ENCODE measurements at regions not wholly inside any gene's neighbourhood (a gene's known extent, or its start where the extent isn't known, plus 50 kb on each side); places are given as distances from the start of the nearest gene placed in this dataset.

DNA sequence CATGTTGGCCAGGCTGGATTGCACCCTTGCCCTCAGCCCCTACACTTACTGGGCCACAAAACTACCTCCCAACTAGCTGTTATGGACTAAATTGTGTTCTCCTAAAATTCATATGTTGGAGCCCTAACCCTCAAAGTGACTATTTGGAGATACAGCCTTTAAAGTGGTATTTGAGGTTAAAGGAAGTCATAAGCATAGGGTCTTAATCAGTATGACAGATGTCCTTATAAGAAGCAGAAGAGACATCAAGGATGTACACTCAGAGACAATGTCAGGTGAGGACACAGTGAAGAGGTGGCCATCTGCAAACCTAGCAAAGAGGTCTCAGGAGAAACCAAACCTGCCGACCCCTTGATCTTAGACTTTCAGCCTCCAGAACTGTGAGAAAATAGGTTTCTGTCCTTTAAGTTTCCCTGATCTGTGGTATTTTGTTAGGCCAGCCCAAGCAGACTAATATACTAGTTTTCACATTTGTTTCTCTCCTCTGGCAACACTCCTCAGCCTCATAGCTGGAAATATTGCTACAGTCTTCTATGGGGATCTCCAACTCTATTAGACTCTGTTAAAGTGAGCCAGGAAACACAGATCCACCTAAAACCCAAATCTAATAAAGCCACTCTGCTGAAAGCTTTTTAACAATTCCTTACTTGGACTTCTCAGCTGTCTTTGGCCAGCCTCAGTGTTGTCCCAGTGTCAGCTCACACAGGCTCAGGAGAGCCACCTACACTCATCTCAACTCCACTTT lies 256.5 kb downstream of the TBC1D4 start:
- TF ChIP-seq CTCF (IDR thresholded peaks at IDR 0.05): no peak
- Mint-ChIP-seq H3K27ac (no peak overlapping the region), H3K9me3 (no peaks in the 10 kb centered on the region), H3K27me3 (ENCODE audit: low read depth in 2 of 2) (peaks cover 0 to 2% of the 10 kb centered on the region in 2 donors), H3K4me1 (no peaks in the 10 kb centered on the region), H3K4me3 (no peak overlapping the region), H3K36me3 (no peaks in the 10 kb centered on the region)
- WGBS (ENCODE audit: insufficient coverage): 93% methylated on average over 1 of the region's 1 CpG
- ATAC-seq (no peak), DNase-seq (no peak)
- intact Hi-C loops (cut with micrococcal nuclease): no loop called here
- Histone ChIP-seq H3K36me3 (ENCODE audit: control insufficient read depth, insufficient read depth, low read length) (no peaks in the 10 kb centered on the region), H3K9me3 (ENCODE audit: control insufficient read depth, insufficient read depth, low read length) (no peaks in the 10 kb centered on the region), H3K27ac (ENCODE audit: low read length) (no peak overlapping the region), H3K4me1 (ENCODE audit: control insufficient read depth, insufficient read depth, low read length) (no peaks in the 10 kb centered on the region), H3K27me3 (ENCODE audit: control insufficient read depth, insufficient read depth, low read length) (no peaks in the 10 kb centered on the region), H3K4me3 (ENCODE audit: low read length) (no peak overlapping the region)

DNA sequence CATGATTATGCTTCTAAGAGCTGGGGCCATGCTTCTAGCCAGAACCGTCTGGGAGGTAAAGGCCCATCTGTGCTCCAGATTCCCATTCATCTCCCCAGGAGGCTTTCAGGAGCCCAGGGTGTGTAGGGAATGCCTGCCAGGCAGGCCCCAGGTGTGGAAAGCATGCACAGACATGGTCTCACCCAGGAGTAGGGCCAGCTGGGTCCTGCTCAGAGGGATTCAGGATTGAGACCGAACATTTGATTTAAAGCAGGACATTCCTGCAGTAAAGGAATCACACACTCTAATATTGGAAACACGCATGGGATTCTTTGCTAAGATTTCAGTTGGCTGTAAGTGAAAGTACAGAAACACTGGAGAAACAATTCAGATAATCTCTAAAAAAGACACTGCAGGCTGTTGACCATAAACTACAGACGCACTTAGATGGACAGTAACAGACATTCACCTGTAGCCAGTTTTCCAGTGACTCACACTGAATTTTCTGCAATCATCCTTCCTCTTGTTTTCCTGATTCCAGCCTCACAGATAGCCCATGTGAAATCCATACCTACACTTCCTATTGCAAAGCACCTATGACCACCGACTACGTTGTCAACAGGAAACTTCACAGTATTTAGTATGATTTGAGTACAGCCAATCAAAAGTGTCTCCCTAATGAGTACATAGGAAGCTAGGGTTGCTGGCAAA lies 257.8 kb downstream of the TBC1D4 start:
- Histone ChIP-seq H3K27me3 (ENCODE audit: control insufficient read depth, insufficient read depth, low read length) (peaks cover 3% of the 10 kb centered on the region), H3K4me3 (ENCODE audit: low read length) (no peak overlapping the region), H3K4me1 (ENCODE audit: control insufficient read depth, insufficient read depth, low read length) (peaks cover 5% of the 10 kb centered on the region), H3K27ac (ENCODE audit: low read length) (no peak overlapping the region), H3K36me3 (ENCODE audit: control insufficient read depth, insufficient read depth, low read length) (no peaks in the 10 kb centered on the region), H3K9me3 (ENCODE audit: control insufficient read depth, insufficient read depth, low read length) (no peaks in the 10 kb centered on the region)
- 89% methylated on average over 6 of the region's 6 CpGs for WGBS (ENCODE audit: insufficient coverage)
- ATAC-seq (no peak), DNase-seq (no peak)
- peaks cover 7% of the 10 kb centered on the region in 2 donors for H3K4me1 Mint-ChIP-seq
- H3K27me3 Mint-ChIP-seq (ENCODE audit: low read depth in 2 of 2): peaks cover 8% of the 10 kb centered on the region in 2 donors
- no peak overlapping the region for H3K27ac Mint-ChIP-seq
- no peak for TF ChIP-seq CTCF (IDR thresholded peaks at IDR 0.05)
- no peaks in the 10 kb centered on the region for H3K36me3 Mint-ChIP-seq
- H3K9me3 Mint-ChIP-seq: no peaks in the 10 kb centered on the region
- intact Hi-C loops (cut with micrococcal nuclease): no loop called here
- H3K4me3 Mint-ChIP-seq: no peak overlapping the region

DNA sequence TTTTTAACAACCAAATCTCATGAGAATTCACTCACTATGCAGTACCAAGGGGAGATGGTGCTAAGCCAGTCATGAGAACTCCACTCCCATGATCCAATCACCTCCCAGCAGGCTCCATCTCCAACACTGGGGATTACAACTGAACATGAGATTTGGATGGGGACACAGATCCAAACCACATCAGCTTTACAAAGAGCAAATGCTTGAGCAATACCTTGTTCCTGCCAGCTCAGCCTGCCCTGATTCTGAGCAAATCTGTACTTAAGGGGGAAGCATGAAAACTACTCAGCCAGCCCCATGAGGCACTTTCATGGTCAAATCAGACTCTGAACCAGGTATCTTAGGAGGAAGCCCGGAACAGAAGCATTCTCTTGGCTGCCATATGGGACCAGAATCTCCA lies 259.9 kb downstream of the TBC1D4 start:
- H3K27ac Mint-ChIP-seq: no peak overlapping the region
- no peaks in the 10 kb centered on the region for H3K9me3 ChIP-seq (ENCODE audit: control insufficient read depth, insufficient read depth, low read length)
- 71% methylated on average over 1 of the region's 1 CpG for WGBS (ENCODE audit: insufficient coverage)
- ATAC-seq (no peak), DNase-seq (no peak)
- H3K27me3 ChIP-seq (ENCODE audit: control insufficient read depth, insufficient read depth, low read length): peaks cover 3% of the 10 kb centered on the region
- H3K9me3 Mint-ChIP-seq: no peaks in the 10 kb centered on the region
- H3K27ac ChIP-seq (ENCODE audit: low read length): no peak overlapping the region
- peaks cover 7% of the 10 kb centered on the region in 2 donors for H3K4me1 Mint-ChIP-seq
- no peak overlapping the region for H3K4me3 ChIP-seq (ENCODE audit: low read length)
- intact Hi-C loops (cut with micrococcal nuclease): no loop called here
- H3K4me3 Mint-ChIP-seq: no peak overlapping the region
- no peak for TF ChIP-seq CTCF (IDR thresholded peaks at IDR 0.05)
- H3K36me3 Mint-ChIP-seq: no peaks in the 10 kb centered on the region
- no peaks in the 10 kb centered on the region for H3K36me3 ChIP-seq (ENCODE audit: control insufficient read depth, insufficient read depth, low read length)
- peaks cover 5% of the 10 kb centered on the region for H3K4me1 ChIP-seq (ENCODE audit: control insufficient read depth, insufficient read depth, low read length)
- H3K27me3 Mint-ChIP-seq (ENCODE audit: low read depth in 2 of 2): peaks cover 16 to 26% of the 10 kb centered on the region in 2 donors
